Prostate gland (tissue), 2 donors: ENCODE measurements at regions not wholly inside any gene's neighbourhood (a gene's known extent, or its start where the extent isn't known, plus 50 kb on each side); places are given as distances from the start of the nearest gene placed in this dataset.

Experiments
- DNase-seq: peaks from one replicate; pipeline ENCODE4 v3.0.0-alpha.2; 2019; ENCODE audit warnings: low spot score
- H3K27ac ChIP-seq, 2 donors: fragments of 200-600 bp; sonication (generic); 2 replicates each; pipeline ENCODE4 v1.5.1; 2017 to 2019
- H3K27me3 ChIP-seq: fragments of 200-600 bp; sonication (generic); replicated peaks from 2 replicates; pipeline ENCODE4 v1.5.1; 2019; ENCODE audit not compliant: insufficient read depth
- H3K36me3 ChIP-seq, 2 donors: fragments of 200-600 bp; sonication (generic); 1 replicate in 1 of 2; 2 replicates in 1 of 2; pipeline versions ENCODE4 v1.5.1 to v1.8.1; 2017 to 2019
- H3K4me1 ChIP-seq: fragments of 200-600 bp; sonication (generic); replicated peaks from 2 replicates; pipeline ENCODE4 v1.5.1; 2019
- H3K4me3 ChIP-seq, 2 donors: fragments of 200-600 bp; sonication (generic); 2 replicates each; pipeline ENCODE4 v1.5.1; 2017 to 2019
- H3K9me3 ChIP-seq: fragments of 200-600 bp; sonication (generic); 2 replicates; pipeline ENCODE4 v1.5.1; 2017
- CTCF ChIP-seq, 4 experiments: fragments of 200-600 bp in 2 of 4; fragments of 450-650 bp in 2 of 4; sonication (generic) in 2 of 4; IDR thresholded peaks; 1 replicate in 3 of 4; 2 replicates in 1 of 4; pipeline ENCODE4 v1.5.1; 2016 to 2019; ENCODE audit warnings: antibody characterized with exemption in 4 of 4, mild to moderate bottlenecking in 2 of 4, moderate library complexity in 2 of 4
- POLR2A ChIP-seq: fragments of 450-650 bp; IDR thresholded peaks from one replicate; pipeline ENCODE4 v1.6.1; 2016; ENCODE audit warnings: antibody characterized with exemption, mild to moderate bottlenecking
- POLR2AphosphoS5 ChIP-seq: sonication (generic); formaldehyde crosslinking; IDR thresholded peaks from one replicate; pipeline ENCODE4 v1.6.1; 2017; ENCODE audit warnings: antibody characterized with exemption
- WGBS: methylation state at CpG from one replicate; pipeline ENCODE4 v1.1.5; 2018; 5-methylcytosine and 5-hydroxymethylcytosine counted together
- intact Hi-C: fragments of 100-400 bp; cut with DNase I; formaldehyde crosslinking; loops from one replicate; pipeline ENCODE4 v1.14.2; 2022

GRCh38 chr12:118680356-118680963 lies 300.9 kb upstream of the SRRM4 start:
- TF ChIP-seq POLR2A (no peak), POLR2AphosphoS5 (no peak), CTCF (IDR thresholded peaks at IDR 0.05) (no peak)
- DNase-seq = no peak

GRCh38 chr12:118682656-118683055 lies 298.7 kb upstream of the SRRM4 start:
- intact Hi-C loops = no loop called here
- WGBS = 57% methylated on average over 3 of the region's 3 CpGs
- Histone ChIP-seq H3K4me3 (no peak overlapping the region), H3K4me1 (no peaks in the 10 kb centered on the region), H3K27me3 (no peaks in the 10 kb centered on the region), H3K36me3 (no peaks in the 10 kb centered on the region), H3K9me3 (no peaks in the 10 kb centered on the region), H3K27ac (no peak overlapping the region)
- DNase-seq = no peak
- TF ChIP-seq POLR2AphosphoS5 = no peak
- no peak for TF ChIP-seq POLR2A
- TF ChIP-seq CTCF (IDR thresholded peaks at IDR 0.05) = no peak

More at GRCh38 chr12:118680356-118680963, 300.9 kb upstream of the SRRM4 start:
- Histone ChIP-seq H3K4me3 (no peak overlapping the region), H3K27ac (no peak overlapping the region), H3K27me3 (no peaks in the 10 kb centered on the region), H3K4me1 (no peaks in the 10 kb centered on the region), H3K36me3 (no peaks in the 10 kb centered on the region), H3K9me3 (no peaks in the 10 kb centered on the region)
- intact Hi-C loops = no loop called here
- WGBS = 50% methylated on average over 7 of the region's 7 CpGs

GRCh38 chr12:118685983-118686607 lies 295.2 kb upstream of the SRRM4 start:
- H3K27me3 ChIP-seq = no peaks in the 10 kb centered on the region
- H3K9me3 ChIP-seq = no peaks in the 10 kb centered on the region
- intact Hi-C loops = no loop called here
- no peaks in the 10 kb centered on the region for H3K4me1 ChIP-seq
- H3K4me3 ChIP-seq = no peak overlapping the region
- WGBS = 0% methylated on average over 1 of the region's 1 CpG
- no peak for DNase-seq
- no peaks in the 10 kb centered on the region for H3K36me3 ChIP-seq
- no peak for TF ChIP-seq CTCF (IDR thresholded peaks at IDR 0.05)
- no peak for TF ChIP-seq POLR2A
- TF ChIP-seq POLR2AphosphoS5 = no peak
- no peak overlapping the region for H3K27ac ChIP-seq

- Histone ChIP-seq H3K27ac (no peak overlapping the region), H3K4me3 (no peak overlapping the region), H3K9me3 (no peaks in the 10 kb centered on the region), H3K36me3 (no peaks in the 10 kb centered on the region), H3K27me3 (no peaks in the 10 kb centered on the region), H3K4me1 (no peaks in the 10 kb centered on the region)
- TF ChIP-seq CTCF (IDR thresholded peaks at IDR 0.05) = no peak
- TF ChIP-seq POLR2AphosphoS5 = no peak
- no peak for TF ChIP-seq POLR2A
- intact Hi-C loops = no loop called here
- WGBS = 23% methylated on average over 3 of the region's 3 CpGs
- no peak for DNase-seq
Measured at GRCh38 chr12:118689793-118690192, 291.5 kb upstream of the SRRM4 start.

GRCh38 chr12:118690506-118690905 lies 290.8 kb upstream of the SRRM4 start:
- H3K9me3 ChIP-seq = no peaks in the 10 kb centered on the region
- DNase-seq = no peak
- H3K36me3 ChIP-seq = no peaks in the 10 kb centered on the region
- no peak overlapping the region for H3K4me3 ChIP-seq
- WGBS = 66% methylated on average over 3 of the region's 3 CpGs
- no peak overlapping the region for H3K27ac ChIP-seq
- TF ChIP-seq CTCF (IDR thresholded peaks at IDR 0.05) (no peak), POLR2AphosphoS5 (no peak), POLR2A (no peak)
- H3K4me1 ChIP-seq = no peaks in the 10 kb centered on the region
- no peaks in the 10 kb centered on the region for H3K27me3 ChIP-seq
- intact Hi-C loops = no loop called here
